DMS79 treated with DMSO at 0.1 percent for 48 hours (cell line): ENCODE measurements at regions not wholly inside any gene's neighbourhood (a gene's known extent, or its start where the extent isn't known, plus 50 kb on each side); places are given as distances from the start of the nearest gene placed in this dataset.
"Not testable (repeated sequence)": the region's sequence is repeated elsewhere in the genome, so short reads cannot be mapped to it uniquely, and the experiment has no call there.

Source experiments
- DNase-seq: peaks from one replicate; lab custom pipeline; 2025; lab: John Stamatoyannopoulos, UW

GRCh38 chr12:13348464-13348863 is 151.9 kb downstream of the EMP1 start:
- no peak for DNase-seq

DNA sequence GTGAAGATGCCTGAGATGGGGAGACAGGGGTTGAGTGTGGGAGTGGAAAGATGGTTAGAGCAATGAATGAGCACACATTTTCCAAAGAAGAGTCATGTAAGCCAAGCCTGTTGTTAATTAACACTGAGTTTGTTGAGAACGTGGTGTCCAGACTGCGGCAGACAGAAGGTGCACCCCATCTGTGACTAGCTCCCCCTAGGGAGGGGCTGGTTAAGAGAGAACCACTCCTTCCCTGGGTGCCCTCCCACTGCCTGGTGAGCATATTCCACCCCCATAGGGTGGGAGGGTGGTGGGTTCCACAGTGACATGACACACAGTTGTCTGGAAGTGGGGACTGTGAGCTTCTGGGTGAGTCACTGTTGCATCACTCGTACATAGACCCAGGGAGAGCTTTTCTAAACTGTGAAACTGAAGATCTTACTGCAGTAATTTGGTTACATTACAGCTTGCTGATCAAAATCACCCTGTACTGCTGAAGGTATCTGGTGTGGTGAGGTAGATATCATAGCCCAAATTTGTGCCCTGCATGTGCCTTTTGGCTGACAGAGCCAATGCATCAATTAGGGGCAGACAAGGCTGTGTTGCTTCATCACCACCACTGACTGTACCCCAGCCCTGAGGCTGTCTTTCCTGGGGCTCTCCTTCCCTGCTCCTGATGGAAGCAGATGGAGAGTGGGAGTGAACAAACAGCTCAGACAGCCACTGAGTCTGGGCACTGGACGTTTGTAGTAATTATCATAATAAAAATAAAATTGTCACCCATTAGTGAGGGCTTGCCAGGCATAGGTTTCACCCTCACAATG is 150.9 kb downstream of the EMP1 start:
- DNase-seq = no peak

- DNase-seq = peak; percentile 58
Observed at GRCh38 chr12:13345722-13346121, 149.2 kb downstream of the EMP1 start.

DNA sequence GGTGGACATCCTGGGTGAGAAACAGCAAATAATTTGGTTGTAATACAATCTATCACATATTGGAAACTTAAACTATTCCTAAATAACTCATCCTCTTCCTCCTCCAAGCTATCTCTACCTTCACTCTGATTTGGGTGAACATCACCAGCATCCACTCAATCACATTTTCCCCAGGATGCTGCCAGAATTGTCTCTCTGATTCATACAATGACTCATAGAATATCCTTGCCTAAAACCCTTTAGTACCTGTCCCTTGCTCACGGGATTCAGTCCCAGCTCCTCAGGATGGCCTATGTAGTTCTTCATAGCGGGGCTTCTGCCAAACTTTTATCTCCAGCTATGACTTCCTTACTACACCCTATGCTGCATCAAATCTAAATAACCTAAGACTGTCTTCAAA is 146.8 kb downstream of the EMP1 start:
- DNase-seq = no peak

GRCh38 chr12:13342971-13343370 is 146.4 kb downstream of the EMP1 start:
- no peak for DNase-seq

- no peak for DNase-seq
Observed at GRCh38 chr12:13340149-13340548, 143.6 kb downstream of the EMP1 start.

- DNase-seq = no peak
Observed at GRCh38 chr12:13339538-13339937, 143.0 kb downstream of the EMP1 start.

GRCh38 chr12:13339091-13339490 is 142.6 kb downstream of the EMP1 start:
- DNase-seq = no peak

GRCh38 chr12:13337791-13338190 is 141.3 kb downstream of the EMP1 start:
- DNase-seq = peak; percentile 19

- no peak for DNase-seq
Observed at GRCh38 chr12:13336216-13336615, 139.7 kb downstream of the EMP1 start.

GRCh38 chr12:13328535-13328934 is 132.0 kb downstream of the EMP1 start:
- DNase-seq = no peak

DNA sequence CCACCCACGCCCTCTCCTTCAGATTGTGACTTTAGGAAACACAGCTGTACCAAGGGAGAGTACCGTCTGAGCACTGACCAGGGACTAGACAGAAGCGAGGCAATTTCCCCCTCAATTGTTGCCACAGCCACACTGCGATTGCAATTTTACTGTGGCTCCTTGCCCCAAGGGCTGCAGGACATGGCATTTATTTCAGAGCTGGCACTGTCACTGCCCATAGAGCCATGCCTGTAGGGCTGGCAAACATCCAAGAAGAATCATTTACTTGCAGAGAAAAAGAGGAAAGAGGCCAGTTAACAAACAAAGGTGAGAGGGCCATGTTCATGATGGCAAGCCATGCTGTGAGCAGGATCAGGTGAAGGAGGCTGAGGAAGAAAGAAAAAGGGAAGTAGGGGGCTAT is 129.6 kb downstream of the EMP1 start:
- DNase-seq = peak; percentile 69

DNA sequence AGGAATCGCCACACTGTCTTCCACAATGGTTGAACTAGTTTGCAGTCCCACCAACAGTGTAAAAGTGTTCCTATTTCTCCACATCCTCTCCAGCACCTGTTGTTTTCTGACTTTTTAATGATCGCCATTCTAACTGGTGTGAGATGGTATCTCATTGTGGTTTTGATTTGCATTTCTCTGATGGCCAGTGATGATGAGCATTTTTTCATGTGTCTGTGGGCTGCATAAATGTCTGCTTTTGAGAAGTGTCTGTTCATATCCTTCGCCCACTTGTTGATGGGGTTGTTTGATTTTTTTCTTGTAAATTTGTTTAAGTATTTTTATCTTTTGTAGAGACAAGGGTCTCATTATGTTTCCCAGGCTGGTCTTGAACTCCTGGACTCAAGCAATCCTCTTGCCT is 128.5 kb downstream of the EMP1 start:
- DNase-seq = not testable (repeated sequence)

DNA sequence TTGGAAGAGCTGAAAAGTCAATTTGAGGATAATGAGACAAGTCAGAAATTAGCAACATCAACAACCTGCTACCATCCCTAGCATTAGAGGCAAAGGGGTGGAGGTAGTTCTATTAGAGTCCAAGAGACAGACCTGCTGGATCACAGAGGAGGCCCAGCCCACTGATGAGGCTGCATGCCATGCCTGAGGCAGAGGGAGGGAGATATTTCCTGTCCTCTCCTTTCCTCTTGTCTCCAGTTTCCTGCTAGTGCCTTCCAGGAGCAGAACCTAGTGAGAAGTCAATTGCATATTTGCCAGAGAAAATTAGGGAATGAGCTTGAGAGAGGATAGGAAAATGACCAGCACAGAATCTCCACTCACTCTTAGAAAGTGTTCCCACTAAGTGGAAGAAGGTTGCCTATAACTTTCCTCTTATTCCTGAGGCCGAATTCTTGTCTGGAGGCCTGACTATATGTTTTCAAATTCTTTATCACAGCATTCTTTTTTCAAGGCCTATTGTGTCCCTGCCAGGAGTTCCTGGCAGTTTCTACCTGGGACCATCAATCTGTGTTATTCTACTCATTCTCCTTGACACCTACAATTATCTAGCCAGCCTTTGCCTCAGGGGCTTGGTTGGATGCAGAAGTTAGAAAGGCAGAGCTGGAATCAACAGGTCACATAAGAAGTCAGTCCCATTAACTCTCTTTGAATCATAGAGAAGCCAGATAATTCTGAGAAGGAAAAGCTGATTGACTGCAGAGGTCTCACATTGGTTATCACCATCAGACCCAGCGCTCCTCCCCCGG is 121.9 kb downstream of the EMP1 start:
- no peak for DNase-seq

DNA sequence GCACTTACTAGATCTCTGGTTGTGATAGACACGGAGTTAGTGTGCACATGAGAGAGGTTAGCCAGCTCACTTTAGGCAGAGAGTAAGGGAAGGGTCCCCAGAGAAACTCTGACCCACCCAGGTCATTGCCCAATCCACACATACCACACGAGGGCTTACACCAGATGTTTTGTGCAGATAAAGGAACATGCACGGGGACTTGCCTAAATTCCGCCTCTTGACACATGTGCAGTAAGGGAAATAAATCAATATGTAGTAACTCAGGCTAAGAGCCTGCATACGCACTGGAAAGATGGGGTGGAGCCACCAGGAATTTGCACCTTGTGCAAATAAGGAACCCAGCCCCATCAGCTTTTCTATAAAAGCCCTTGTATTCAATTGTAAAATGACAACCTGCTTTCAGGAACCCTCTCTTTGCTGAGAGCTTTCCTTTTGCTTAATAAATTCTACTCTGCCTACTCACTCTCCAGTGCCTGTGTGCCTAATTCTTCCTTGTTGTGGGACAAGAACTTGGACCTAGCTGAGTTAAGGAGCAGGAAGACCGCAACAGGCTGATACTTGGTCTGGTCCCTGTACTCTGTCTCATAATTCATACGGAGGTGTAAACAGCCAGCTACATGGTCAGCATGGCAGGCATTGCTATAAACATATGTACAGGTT is 120.2 kb downstream of the EMP1 start:
- no peak for DNase-seq

GRCh38 chr12:13313886-13314285 is 117.4 kb downstream of the EMP1 start:
- DNase-seq = no peak

DNA sequence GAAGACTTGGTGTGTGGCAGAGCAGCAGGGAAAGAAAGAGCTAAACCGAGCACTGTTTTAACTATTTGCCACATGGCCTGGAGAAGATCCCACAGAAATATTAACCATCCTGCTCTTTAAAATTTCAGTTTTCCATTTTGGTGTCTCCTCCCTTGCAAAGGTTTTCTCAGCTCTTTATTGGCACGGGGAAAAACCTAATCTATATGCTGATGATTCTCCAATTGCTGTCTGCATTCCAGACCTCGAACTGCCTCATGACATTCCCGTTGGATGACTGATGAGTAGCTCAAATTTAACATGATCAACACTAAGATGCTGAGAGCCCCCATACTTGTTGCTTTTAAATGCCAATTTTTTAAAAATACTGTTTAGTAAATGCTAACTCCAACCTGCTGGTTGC is 115.0 kb downstream of the EMP1 start:
- DNase-seq = no peak

- no peak for DNase-seq
Observed at GRCh38 chr12:13307143-13307816, 110.8 kb downstream of the EMP1 start.

- DNase-seq = no peak
Observed at GRCh38 chr12:13304924-13305323, 108.4 kb downstream of the EMP1 start.

- DNase-seq = no peak
Observed at GRCh38 chr12:13299457-13299856, 102.9 kb downstream of the EMP1 start.

DNA sequence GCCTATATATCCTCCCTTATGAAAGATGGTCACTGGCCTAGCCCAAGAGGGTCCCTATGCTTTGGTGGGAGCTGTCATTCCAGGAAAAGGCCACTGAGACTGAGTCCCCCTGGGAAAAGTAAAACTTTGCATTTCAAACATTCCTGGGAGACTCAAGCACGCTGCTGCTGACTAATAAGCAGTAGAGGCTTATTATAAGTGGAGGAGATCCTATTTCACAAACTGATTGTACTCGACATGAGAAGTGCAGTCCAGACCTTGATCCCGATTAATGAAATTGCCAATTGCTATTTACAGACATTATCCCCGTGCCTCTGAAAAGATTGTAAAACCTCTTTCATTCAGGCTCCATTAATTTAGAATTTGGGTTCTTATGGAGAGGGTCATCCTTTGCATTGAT is 96.6 kb downstream of the EMP1 start:
- peak; percentile 51 for DNase-seq

DNA sequence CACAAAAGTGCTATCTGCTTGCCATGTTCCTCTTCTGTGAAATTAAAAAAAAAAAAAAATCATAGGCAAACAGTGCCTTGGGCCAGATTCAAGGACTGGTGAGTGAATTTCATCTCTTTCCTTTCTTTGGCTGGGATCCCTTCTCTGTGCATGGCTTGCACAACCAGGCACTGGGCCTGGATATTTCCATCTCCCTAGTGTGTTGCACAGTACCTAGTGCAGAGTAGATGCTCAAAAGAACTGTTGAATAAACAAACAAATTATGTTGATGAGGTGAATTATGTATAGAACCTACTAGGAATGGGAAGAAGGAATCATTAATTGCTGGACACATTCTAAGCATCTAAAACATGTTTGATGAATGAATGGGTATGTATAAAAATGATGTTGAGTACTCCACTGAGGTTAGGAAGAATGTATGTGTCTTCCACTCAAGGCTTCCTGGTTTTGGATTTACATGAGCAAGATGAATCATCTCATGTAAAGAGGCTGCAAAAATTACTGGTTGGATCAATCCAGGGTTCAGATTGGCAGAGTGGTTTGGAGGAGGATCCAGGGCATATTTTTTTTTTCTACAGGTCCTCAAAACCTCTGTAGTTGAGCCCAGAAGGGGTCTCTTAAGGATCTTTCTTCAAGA is 93.2 kb downstream of the EMP1 start:
- no peak for DNase-seq
